ENCODE measurements at regions not wholly inside any gene's neighbourhood (a gene's known extent, or its start where the extent isn't known, plus 50 kb on each side); places are given as distances from the start of the nearest gene placed in this dataset.
A peak's percentile ranks its signal among the peaks of the same experiment; 100 is the strongest.

DNA sequence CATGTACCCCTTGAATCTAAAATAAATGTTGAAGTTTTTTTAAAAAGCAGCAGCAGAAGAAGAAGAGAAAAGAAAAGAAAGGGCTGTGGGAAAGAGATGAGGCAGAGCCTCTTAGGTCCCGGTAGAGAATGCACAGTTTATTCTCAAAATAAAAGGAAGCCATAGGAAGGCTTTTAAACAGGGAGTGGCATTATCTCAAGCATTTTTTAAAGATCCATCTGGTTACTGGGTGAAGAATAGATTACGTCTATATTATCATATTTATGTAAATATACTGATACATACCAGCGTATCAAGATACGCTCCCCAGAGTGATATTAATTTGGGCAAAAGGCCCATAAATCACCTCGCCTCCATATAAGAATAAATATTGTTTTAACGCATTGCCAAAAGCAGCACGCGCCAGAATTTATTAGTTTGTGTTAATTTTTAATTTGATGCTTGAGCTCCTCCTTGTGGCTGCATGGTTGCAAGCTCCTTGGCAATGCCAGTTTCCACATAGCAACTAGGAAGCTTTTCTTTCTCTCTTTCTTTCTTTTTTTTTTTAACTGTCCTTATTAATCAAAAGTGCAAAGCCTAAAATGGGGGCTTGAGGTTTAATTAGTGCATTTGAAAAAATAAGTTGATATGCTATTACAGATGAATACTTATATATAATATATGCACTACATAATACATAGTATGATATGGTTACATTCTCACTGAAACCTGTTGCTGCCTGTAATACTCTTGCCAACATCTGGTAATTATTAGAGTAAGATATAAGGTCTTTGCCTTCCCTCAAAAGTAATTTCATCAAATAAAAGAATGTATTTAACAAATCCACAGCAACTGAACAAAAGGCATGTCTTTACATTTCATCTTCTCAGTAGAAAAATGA is 242.8 kb upstream of the UBE2E2 start:
- TF ChIP-seq, protein P1, sequence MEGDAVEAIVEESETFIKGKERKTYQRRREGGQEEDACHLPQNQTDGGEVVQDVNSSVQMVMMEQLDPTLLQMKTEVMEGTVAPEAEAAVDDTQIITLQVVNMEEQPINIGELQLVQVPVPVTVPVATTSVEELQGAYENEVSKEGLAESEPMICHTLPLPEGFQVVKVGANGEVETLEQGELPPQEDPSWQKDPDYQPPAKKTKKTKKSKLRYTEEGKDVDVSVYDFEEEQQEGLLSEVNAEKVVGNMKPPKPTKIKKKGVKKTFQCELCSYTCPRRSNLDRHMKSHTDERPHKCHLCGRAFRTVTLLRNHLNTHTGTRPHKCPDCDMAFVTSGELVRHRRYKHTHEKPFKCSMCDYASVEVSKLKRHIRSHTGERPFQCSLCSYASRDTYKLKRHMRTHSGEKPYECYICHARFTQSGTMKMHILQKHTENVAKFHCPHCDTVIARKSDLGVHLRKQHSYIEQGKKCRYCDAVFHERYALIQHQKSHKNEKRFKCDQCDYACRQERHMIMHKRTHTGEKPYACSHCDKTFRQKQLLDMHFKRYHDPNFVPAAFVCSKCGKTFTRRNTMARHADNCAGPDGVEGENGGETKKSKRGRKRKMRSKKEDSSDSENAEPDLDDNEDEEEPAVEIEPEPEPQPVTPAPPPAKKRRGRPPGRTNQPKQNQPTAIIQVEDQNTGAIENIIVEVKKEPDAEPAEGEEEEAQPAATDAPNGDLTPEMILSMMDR (IDR thresholded peaks at IDR 0.05; ENCODE audit: unreplicated experiment): peak; percentile 81
- Mint-ChIP-seq H3K36me3 (ENCODE audit: insufficient read depth, unreplicated experiment) (no peaks in the 10 kb centered on the region), H3K27ac (ENCODE audit: low read depth, unreplicated experiment) (no peak overlapping the region), H3K27me3 (ENCODE audit: insufficient read depth, unreplicated experiment) (peaks cover 15% of the 10 kb centered on the region), H3K9me3 (ENCODE audit: unreplicated experiment) (no peaks in the 10 kb centered on the region), H3K4me3 (ENCODE audit: unreplicated experiment) (no peak overlapping the region), H3K4me1 (ENCODE audit: insufficient read depth, unreplicated experiment) (no peaks in the 10 kb centered on the region)
- no TSS peak for BruUV-seq (replicated peaks)
- ChIA-PET POLR2A (interaction anchor here (0.6 to 1.0 kb wide), 5 partner anchors 9 to 870 kb away, joined by 3 read pairs; no protein-coding TSS in a partner anchor), CTCF (interaction anchor here (0.6 to 2.4 kb wide), 24 partner anchors 9 to 902 kb away, joined by 3 to 13 read pairs (median 4); no protein-coding TSS in a partner anchor)
- intact Hi-C loops (cut with micrococcal nuclease): loop anchor here (1.0 to 10.0 kb wide), 3 partner anchors 396 to 844 kb away; partner anchors contain the start of gene UBE2E1
- peak; percentile 61 for DNase-seq (ENCODE audit: unreplicated experiment)

DNA sequence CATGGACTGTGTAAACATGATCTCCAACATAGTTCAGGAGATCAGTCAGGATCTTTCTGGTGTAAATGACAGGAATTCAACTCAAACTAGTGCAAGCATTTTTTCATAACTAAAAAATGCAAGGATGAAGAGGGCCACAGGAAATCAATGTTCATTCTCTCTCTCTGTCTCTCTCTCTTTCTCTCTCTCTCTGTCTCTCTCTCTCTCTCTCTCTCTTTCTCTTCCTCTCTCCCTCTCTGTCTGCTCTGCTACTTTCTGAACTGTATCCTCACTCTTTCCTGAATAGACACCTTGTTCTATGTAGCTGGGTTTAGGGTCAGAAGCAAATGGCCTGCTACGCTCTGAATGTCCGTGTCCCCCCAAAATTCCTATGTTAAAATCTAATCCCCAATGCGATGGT is 240.9 kb upstream of the UBE2E2 start:
- no TSS peak for BruUV-seq (replicated peaks)
- Mint-ChIP-seq H3K36me3 (ENCODE audit: insufficient read depth, unreplicated experiment) (no peaks in the 10 kb centered on the region), H3K4me3 (ENCODE audit: unreplicated experiment) (no peak overlapping the region), H3K27ac (ENCODE audit: low read depth, unreplicated experiment) (no peak overlapping the region), H3K27me3 (ENCODE audit: insufficient read depth, unreplicated experiment) (peaks cover 17% of the 10 kb centered on the region), H3K4me1 (ENCODE audit: insufficient read depth, unreplicated experiment) (no peaks in the 10 kb centered on the region), H3K9me3 (ENCODE audit: unreplicated experiment) (no peaks in the 10 kb centered on the region)
- ChIA-PET POLR2A (no interaction called here), CTCF (interaction anchor here (0.6 to 0.9 kb wide), 5 partner anchors 9 to 788 kb away, joined by 3 to 4 read pairs (median 3); no protein-coding TSS in a partner anchor)
- DNase-seq (ENCODE audit: unreplicated experiment): no peak
- TF ChIP-seq, protein P1 (IDR thresholded peaks at IDR 0.05; ENCODE audit: unreplicated experiment): no peak
- intact Hi-C loops (cut with micrococcal nuclease): loop anchor here (10.0 kb wide), 1 partner anchor 843 kb away; the partner anchor contains the start of gene UBE2E1

DNA sequence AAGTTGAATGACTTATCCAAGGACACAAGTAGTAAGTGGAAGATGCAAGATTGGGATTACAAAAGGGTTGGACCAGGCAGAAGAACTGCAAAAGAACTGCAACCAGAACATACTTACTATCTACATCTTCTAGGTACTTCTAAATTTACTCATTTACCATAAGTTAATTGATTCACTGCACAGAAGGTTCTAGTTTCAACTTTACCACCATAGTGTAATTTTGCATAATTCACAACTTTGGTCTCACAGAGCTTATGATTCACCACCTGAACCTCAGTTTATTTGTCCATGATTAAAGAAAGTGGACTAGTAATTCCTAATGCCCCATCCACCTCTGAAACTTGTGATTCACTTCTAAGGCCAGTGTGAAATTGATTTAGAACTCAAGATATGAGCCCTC is 236.8 kb upstream of the UBE2E2 start:
- Mint-ChIP-seq H3K4me1 (ENCODE audit: insufficient read depth, unreplicated experiment) (no peaks in the 10 kb centered on the region), H3K27ac (ENCODE audit: low read depth, unreplicated experiment) (no peak overlapping the region), H3K4me3 (ENCODE audit: unreplicated experiment) (no peak overlapping the region), H3K9me3 (ENCODE audit: unreplicated experiment) (no peaks in the 10 kb centered on the region), H3K36me3 (ENCODE audit: insufficient read depth, unreplicated experiment) (no peaks in the 10 kb centered on the region), H3K27me3 (ENCODE audit: insufficient read depth, unreplicated experiment) (peaks cover 23% of the 10 kb centered on the region)
- intact Hi-C loops (cut with micrococcal nuclease): loop anchor here (10.0 kb wide), 1 partner anchor 838 kb away; the partner anchor contains the start of gene UBE2E1
- ChIA-PET POLR2A (no interaction called here), CTCF (interaction anchor here (1.0 to 1.4 kb wide), 2 partner anchors 43 to 128 kb away, joined by 3 to 4 read pairs; no protein-coding TSS in a partner anchor)
- no TSS peak for BruUV-seq (replicated peaks)
- no peak for DNase-seq (ENCODE audit: unreplicated experiment)
- TF ChIP-seq, protein P1 (IDR thresholded peaks at IDR 0.05; ENCODE audit: unreplicated experiment): no peak

DNA sequence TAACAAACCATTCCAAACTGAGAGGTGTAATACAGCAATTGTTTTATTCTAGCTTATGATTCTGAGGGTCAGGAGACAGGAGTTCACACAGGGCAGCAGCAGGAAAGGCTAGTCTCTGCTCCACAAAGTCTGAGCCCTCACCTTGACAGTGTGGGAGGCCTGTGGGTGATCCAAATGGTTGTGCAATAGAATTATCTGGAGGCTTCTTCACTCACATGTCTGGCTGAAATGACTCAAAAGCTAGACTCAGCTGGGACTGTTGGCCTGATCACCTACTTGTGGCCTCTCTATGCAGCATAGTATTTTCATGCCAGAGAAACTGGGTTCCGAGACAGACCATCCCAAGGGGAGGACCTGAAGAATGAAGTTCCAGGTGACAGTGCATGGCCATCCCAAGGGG is 233.9 kb upstream of the UBE2E2 start:
- H3K27me3 Mint-ChIP-seq (ENCODE audit: insufficient read depth, unreplicated experiment): peaks cover 8% of the 10 kb centered on the region
- intact Hi-C loops (cut with micrococcal nuclease): loop anchor here (10.0 kb wide), 1 partner anchor 836 kb away; the partner anchor contains the start of gene UBE2E1
- DNase-seq (ENCODE audit: unreplicated experiment): peak; percentile 12
- no TSS peak for BruUV-seq (replicated peaks)
- CTCF ChIA-PET: no interaction called here
- no peaks in the 10 kb centered on the region for H3K4me1 Mint-ChIP-seq (ENCODE audit: insufficient read depth, unreplicated experiment)
- POLR2A ChIA-PET: interaction anchor here (0.7 kb wide), 1 partner anchor 9 kb away, joined by 3 read pairs; no protein-coding TSS in a partner anchor
- H3K9me3 Mint-ChIP-seq (ENCODE audit: unreplicated experiment): no peaks in the 10 kb centered on the region
- TF ChIP-seq, protein P1 (IDR thresholded peaks at IDR 0.05; ENCODE audit: unreplicated experiment): no peak
- H3K4me3 Mint-ChIP-seq (ENCODE audit: unreplicated experiment): no peak overlapping the region
- H3K27ac Mint-ChIP-seq (ENCODE audit: low read depth, unreplicated experiment): no peak overlapping the region
- H3K36me3 Mint-ChIP-seq (ENCODE audit: insufficient read depth, unreplicated experiment): no peaks in the 10 kb centered on the region

Data from MCF 10A (cell line).